GM23338 (cell line): ENCODE measurements at regions not wholly inside any gene's neighbourhood (a gene's known extent, or its start where the extent isn't known, plus 50 kb on each side); places are given as distances from the start of the nearest gene placed in this dataset.

Experiments used
- ATAC-seq: fragments of 200-7000 bp; cut with Tn5 transposase; 3 replicates; pipeline ENCODE4 v1.9.1; 2020
- DNase-seq: peaks from one replicate; pipeline ENCODE4 v3.0.0-alpha.2; 2015; ENCODE audit warnings: low spot score
- H2AFZ ChIP-seq: fragments of 200-600 bp; sonication (generic); 2 replicates; pipeline ENCODE4 v1.8.0; 2016; ENCODE audit warnings: antibody characterized with exemption, mild to moderate bottlenecking, moderate library complexity
- H3F3A ChIP-seq: fragments of 200-600 bp; sonication (generic); replicated peaks from 2 replicates; pipeline ENCODE4 v1.8.0; 2017; ENCODE audit warnings: antibody characterized with exemption, mixed run types, low read depth
- H3K27ac ChIP-seq: fragments of 200-600 bp; sonication (generic); 2 replicates; pipeline ENCODE4 v1.6.1; 2016; ENCODE audit warnings: low read depth
- H3K27me3 ChIP-seq: fragments of 200-600 bp; sonication (generic); 2 replicates; pipeline ENCODE4 v1.8.0; 2016; ENCODE audit warnings: mild to moderate bottlenecking, mixed run types, moderate library complexity; ENCODE audit not compliant: insufficient read depth
- H3K36me3 ChIP-seq: fragments of 200-600 bp; sonication (generic); 2 replicates; pipeline ENCODE4 v1.8.0; 2016; ENCODE audit warnings: mild to moderate bottlenecking; ENCODE audit not compliant: insufficient read depth
- H3K4me1 ChIP-seq: fragments of 200-600 bp; sonication (generic); 2 replicates; pipeline ENCODE4 v1.8.0; 2016; ENCODE audit warnings: mild to moderate bottlenecking, moderate library complexity; ENCODE audit not compliant: insufficient read depth
- H3K4me2 ChIP-seq: fragments of 200-600 bp; sonication (generic); 2 replicates; pipeline ENCODE4 v1.7.1; 2017; ENCODE audit warnings: mixed run types
- H3K4me3 ChIP-seq: fragments of 200-600 bp; sonication (generic); 2 replicates; pipeline ENCODE4 v1.6.1; 2016; ENCODE audit warnings: mixed run types
- H3K79me2 ChIP-seq: fragments of 200-600 bp; sonication (generic); replicated peaks from 2 replicates; pipeline ENCODE4 v1.8.0; 2017; ENCODE audit warnings: mild to moderate bottlenecking; ENCODE audit not compliant: insufficient read depth
- H3K9me2 ChIP-seq: fragments of 200-600 bp; sonication (generic); 2 replicates; pipeline ENCODE4 v1.8.0; 2017; ENCODE audit not compliant: insufficient read depth
- H4K20me1 ChIP-seq: fragments of 200-600 bp; sonication (generic); replicated peaks from 2 replicates; pipeline ENCODE4 v1.8.0; 2017; ENCODE audit warnings: mild to moderate bottlenecking; ENCODE audit not compliant: insufficient read depth
- H3K27ac Mint-ChIP-seq: 2 replicates; pipeline ENCODE4 v1.8.0; 2020; ENCODE audit warnings: inconsistent platforms, mild to moderate bottlenecking, moderate library complexity, mixed read lengths
- H3K27me3 Mint-ChIP-seq: 3 replicates; pipeline ENCODE4 v1.8.0; 2022; ENCODE audit warnings: low read depth, mild to moderate bottlenecking, moderate library complexity, mixed read lengths, inconsistent platforms; ENCODE audit not compliant: insufficient read depth, poor library complexity
- H3K36me3 Mint-ChIP-seq: 3 replicates; pipeline ENCODE4 v1.8.0; 2021; ENCODE audit warnings: low read depth, mild to moderate bottlenecking, inconsistent platforms, moderate library complexity, mixed read lengths
- H3K4me1 Mint-ChIP-seq: 3 replicates; pipeline ENCODE4 v1.8.0; 2020; ENCODE audit warnings: mild to moderate bottlenecking, inconsistent platforms, mixed read lengths
- H3K4me3 Mint-ChIP-seq: 3 replicates; pipeline ENCODE4 v1.8.0; 2021; ENCODE audit warnings: moderate library complexity, mild to moderate bottlenecking, inconsistent platforms, mixed read lengths
- H3K9me3 Mint-ChIP-seq: 3 replicates; pipeline ENCODE4 v1.8.0; 2020; ENCODE audit warnings: moderate library complexity, mild to moderate bottlenecking, inconsistent platforms, mixed read lengths
- CREB1 ChIP-seq: fragments of 250-450 bp; sonication (Bioruptor Pico); IDR thresholded peaks from 2 replicates; pipeline ENCODE4 v1.5.0; 2020; ENCODE audit warnings: low read depth, mild to moderate bottlenecking, moderate library complexity
- EZH2 ChIP-seq: fragments of 200-600 bp; sonication (generic); IDR thresholded peaks from one replicate; pipeline ENCODE4 v1.8.0; 2017; ENCODE audit warnings: antibody characterized with exemption, mild to moderate bottlenecking, low read depth; ENCODE audit not compliant: unreplicated experiment
- EZH2phosphoT487 ChIP-seq: fragments of 200-600 bp; sonication (generic); IDR thresholded peaks from one replicate; pipeline ENCODE4 v1.8.1; 2018; ENCODE audit warnings: antibody characterized with exemption; ENCODE audit not compliant: unreplicated experiment
- JUNB ChIP-seq: IDR thresholded peaks from one replicate; pipeline ENCODE4 v1.6.1; 2016; ENCODE audit warnings: antibody characterized with exemption; ENCODE audit not compliant: unreplicated experiment
- NANOG ChIP-seq: IDR thresholded peaks from 2 replicates; pipeline ENCODE4 v1.6.1; 2016; ENCODE audit warnings: antibody characterized with exemption, borderline replicate concordance
- POLR2AphosphoS5 ChIP-seq: IDR thresholded peaks from 2 replicates; pipeline ENCODE4 v1.6.1; 2016; ENCODE audit warnings: antibody characterized with exemption, low read depth
- REST ChIP-seq: IDR thresholded peaks from one replicate; pipeline ENCODE4 v1.6.1; 2018; ENCODE audit warnings: antibody characterized with exemption; ENCODE audit not compliant: unreplicated experiment
- STAT1 ChIP-seq: IDR thresholded peaks from one replicate; pipeline ENCODE4 v1.6.1; 2016; ENCODE audit warnings: antibody characterized with exemption; ENCODE audit not compliant: unreplicated experiment
- ZNF114 ChIP-seq: fragments of 250-450 bp; sonication (Bioruptor Pico); IDR thresholded peaks from 2 replicates; pipeline ENCODE4 v1.5.0; 2020; ENCODE audit warnings: mild to moderate bottlenecking, moderate library complexity
- ZNF331 ChIP-seq: fragments of 250-450 bp; sonication (Bioruptor Pico); IDR thresholded peaks from 2 replicates; pipeline ENCODE4 v1.5.0; 2020; ENCODE audit warnings: low read depth, mild to moderate bottlenecking, moderate library complexity
- TF ChIP-seq, protein P1 (sequence below), 2 experiments: fragments of 200-600 bp in 1 of 2; sonication (generic) in 1 of 2; conservative IDR thresholded peaks; 2 replicates each; pipeline versions ENCODE4 v1.5.1 to v1.6.1; 2016 to 2017; ENCODE audit warnings: antibody characterized with exemption in 2 of 2, low read depth in 2 of 2, mild to moderate bottlenecking in 2 of 2, moderate library complexity in 1 of 2
- TF ChIP-seq, protein P2 (sequence below): IDR thresholded peaks from 2 replicates; pipeline ENCODE4 v1.6.1; 2016; ENCODE audit warnings: antibody characterized with exemption
- TF ChIP-seq, protein P3 (sequence below): fragments of 250-450 bp; sonication (Bioruptor Pico); IDR thresholded peaks from 2 replicates; pipeline ENCODE4 v1.5.0; 2020; ENCODE audit warnings: mild to moderate bottlenecking, moderate library complexity

- TF ChIP-seq, protein P1, sequence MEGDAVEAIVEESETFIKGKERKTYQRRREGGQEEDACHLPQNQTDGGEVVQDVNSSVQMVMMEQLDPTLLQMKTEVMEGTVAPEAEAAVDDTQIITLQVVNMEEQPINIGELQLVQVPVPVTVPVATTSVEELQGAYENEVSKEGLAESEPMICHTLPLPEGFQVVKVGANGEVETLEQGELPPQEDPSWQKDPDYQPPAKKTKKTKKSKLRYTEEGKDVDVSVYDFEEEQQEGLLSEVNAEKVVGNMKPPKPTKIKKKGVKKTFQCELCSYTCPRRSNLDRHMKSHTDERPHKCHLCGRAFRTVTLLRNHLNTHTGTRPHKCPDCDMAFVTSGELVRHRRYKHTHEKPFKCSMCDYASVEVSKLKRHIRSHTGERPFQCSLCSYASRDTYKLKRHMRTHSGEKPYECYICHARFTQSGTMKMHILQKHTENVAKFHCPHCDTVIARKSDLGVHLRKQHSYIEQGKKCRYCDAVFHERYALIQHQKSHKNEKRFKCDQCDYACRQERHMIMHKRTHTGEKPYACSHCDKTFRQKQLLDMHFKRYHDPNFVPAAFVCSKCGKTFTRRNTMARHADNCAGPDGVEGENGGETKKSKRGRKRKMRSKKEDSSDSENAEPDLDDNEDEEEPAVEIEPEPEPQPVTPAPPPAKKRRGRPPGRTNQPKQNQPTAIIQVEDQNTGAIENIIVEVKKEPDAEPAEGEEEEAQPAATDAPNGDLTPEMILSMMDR (conservative IDR thresholded peaks at IDR 0.05; ENCODE audit: low read depth in 2 of 2): no peak
- TF ChIP-seq STAT1: no peak
- no peak for TF ChIP-seq ZNF331 (CRISPR knock-in tag)
- TF ChIP-seq, protein P2, sequence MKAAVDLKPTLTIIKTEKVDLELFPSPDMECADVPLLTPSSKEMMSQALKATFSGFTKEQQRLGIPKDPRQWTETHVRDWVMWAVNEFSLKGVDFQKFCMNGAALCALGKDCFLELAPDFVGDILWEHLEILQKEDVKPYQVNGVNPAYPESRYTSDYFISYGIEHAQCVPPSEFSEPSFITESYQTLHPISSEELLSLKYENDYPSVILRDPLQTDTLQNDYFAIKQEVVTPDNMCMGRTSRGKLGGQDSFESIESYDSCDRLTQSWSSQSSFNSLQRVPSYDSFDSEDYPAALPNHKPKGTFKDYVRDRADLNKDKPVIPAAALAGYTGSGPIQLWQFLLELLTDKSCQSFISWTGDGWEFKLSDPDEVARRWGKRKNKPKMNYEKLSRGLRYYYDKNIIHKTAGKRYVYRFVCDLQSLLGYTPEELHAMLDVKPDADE: no peak
- no peak for TF ChIP-seq POLR2AphosphoS5
These were observed 60.3 kb upstream of the TBX3 start (continued) for GRCh38 chr12:114744285-114744684.

DNA sequence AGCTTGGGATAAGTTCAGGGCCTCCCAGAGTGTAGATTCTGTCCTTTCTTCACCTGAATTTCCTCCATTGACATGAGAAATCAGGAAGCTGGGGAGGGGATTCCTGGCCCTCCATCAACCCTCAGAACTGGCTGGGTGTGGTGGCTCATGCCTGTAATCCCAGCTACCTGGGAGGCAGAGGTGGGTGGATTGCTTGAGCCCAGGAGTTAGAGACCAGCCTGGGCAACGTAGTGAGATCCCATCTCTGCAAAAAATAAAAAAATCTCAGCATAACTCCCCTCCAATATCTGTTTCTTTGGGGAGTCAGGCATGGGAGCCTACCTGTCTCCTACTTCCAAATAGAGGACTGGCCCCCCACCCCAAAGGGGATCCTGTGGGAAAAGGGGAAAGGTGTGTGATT, 59.8 kb upstream of the TBX3 start:
- H3K27ac ChIP-seq: no peak overlapping the region
- no peaks in the 10 kb centered on the region for H3K27me3 ChIP-seq
- H3K4me1 ChIP-seq: peaks cover 12% of the 10 kb centered on the region; the same call in 1 of the 2 replicates
- H3K79me2 ChIP-seq: no peaks in the 10 kb centered on the region
- Mint-ChIP-seq H3K36me3 (no peaks in the 10 kb centered on the region), H3K9me3 (no peaks in the 10 kb centered on the region), H3K4me1 (peaks cover 21% of the 10 kb centered on the region), H3K27ac (no peak overlapping the region), H3K27me3 (peaks cover 14% of the 10 kb centered on the region), H3K4me3 (no peak overlapping the region)
- no peak overlapping the region for H3K4me3 ChIP-seq
- ATAC-seq (no peak), DNase-seq (no peak)
- H4K20me1 ChIP-seq: no peaks in the 10 kb centered on the region
- no peaks in the 10 kb centered on the region for H3F3A ChIP-seq
- no peaks in the 10 kb centered on the region for H3K9me2 ChIP-seq
- no peak overlapping the region for H2AFZ ChIP-seq
- no peak overlapping the region for H3K4me2 ChIP-seq
- H3K36me3 ChIP-seq: no peaks in the 10 kb centered on the region
- TF ChIP-seq POLR2AphosphoS5 (no peak), EZH2phosphoT487 (no peak), REST (no peak), ZNF114 (CRISPR knock-in tag) (no peak), JUNB (no peak), CREB1 (CRISPR knock-in tag) (no peak), EZH2 (no peak), ZNF331 (CRISPR knock-in tag) (no peak), NANOG (no peak)
- TF ChIP-seq, protein P3, sequence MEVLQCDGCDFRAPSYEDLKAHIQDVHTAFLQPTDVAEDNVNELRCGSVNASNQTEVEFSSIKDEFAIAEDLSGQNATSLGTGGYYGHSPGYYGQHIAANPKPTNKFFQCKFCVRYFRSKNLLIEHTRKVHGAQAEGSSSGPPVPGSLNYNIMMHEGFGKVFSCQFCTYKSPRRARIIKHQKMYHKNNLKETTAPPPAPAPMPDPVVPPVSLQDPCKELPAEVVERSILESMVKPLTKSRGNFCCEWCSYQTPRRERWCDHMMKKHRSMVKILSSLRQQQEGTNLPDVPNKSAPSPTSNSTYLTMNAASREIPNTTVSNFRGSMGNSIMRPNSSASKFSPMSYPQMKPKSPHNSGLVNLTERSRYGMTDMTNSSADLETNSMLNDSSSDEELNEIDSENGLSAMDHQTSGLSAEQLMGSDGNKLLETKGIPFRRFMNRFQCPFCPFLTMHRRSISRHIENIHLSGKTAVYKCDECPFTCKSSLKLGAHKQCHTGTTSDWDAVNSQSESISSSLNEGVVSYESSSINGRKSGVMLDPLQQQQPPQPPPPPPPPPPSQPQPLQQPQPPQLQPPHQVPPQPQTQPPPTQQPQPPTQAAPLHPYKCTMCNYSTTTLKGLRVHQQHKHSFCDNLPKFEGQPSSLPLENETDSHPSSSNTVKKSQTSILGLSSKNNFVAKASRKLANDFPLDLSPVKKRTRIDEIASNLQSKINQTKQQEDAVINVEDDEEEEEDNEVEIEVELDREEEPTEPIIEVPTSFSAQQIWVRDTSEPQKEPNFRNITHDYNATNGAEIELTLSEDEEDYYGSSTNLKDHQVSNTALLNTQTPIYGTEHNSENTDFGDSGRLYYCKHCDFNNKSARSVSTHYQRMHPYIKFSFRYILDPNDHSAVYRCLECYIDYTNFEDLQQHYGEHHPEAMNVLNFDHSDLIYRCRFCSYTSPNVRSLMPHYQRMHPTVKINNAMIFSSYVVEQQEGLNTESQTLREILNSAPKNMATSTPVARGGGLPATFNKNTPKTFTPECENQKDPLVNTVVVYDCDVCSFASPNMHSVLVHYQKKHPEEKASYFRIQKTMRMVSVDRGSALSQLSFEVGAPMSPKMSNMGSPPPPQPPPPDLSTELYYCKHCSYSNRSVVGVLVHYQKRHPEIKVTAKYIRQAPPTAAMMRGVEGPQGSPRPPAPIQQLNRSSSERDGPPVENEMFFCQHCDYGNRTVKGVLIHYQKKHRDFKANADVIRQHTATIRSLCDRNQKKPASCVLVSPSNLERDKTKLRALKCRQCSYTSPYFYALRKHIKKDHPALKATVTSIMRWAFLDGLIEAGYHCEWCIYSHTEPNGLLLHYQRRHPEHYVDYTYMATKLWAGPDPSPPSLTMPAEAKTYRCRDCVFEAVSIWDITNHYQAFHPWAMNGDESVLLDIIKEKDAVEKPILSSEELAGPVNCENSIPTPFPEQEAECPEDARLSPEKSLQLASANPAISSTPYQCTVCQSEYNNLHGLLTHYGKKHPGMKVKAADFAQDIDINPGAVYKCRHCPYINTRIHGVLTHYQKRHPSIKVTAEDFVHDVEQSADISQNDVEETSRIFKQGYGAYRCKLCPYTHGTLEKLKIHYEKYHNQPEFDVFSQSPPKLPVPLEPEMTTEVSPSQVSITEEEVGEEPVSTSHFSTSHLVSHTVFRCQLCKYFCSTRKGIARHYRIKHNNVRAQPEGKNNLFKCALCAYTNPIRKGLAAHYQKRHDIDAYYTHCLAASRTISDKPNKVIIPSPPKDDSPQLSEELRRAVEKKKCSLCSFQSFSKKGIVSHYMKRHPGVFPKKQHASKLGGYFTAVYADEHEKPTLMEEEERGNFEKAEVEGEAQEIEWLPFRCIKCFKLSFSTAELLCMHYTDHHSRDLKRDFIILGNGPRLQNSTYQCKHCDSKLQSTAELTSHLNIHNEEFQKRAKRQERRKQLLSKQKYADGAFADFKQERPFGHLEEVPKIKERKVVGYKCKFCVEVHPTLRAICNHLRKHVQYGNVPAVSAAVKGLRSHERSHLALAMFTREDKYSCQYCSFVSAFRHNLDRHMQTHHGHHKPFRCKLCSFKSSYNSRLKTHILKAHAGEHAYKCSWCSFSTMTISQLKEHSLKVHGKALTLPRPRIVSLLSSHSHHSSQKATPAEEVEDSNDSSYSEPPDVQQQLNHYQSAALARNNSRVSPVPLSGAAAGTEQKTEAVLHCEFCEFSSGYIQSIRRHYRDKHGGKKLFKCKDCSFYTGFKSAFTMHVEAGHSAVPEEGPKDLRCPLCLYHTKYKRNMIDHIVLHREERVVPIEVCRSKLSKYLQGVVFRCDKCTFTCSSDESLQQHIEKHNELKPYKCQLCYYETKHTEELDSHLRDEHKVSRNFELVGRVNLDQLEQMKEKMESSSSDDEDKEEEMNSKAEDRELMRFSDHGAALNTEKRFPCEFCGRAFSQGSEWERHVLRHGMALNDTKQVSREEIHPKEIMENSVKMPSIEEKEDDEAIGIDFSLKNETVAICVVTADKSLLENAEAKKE: no peak
